Panc1 (cell line): ENCODE measurements at regions not wholly inside any gene's neighbourhood (a gene's known extent, or its start where the extent isn't known, plus 50 kb on each side); places are given as distances from the start of the nearest gene placed in this dataset.

ENCODE experiments used
- CTCF ChIP-seq: fragments of 450-650 bp; IDR thresholded peaks from 2 replicates; pipeline ENCODE4 v1.5.1; 2017; ENCODE audit warnings: mild to moderate bottlenecking
- POLR2AphosphoS5 ChIP-seq: IDR thresholded peaks from 2 replicates; pipeline ENCODE4 v1.6.1; 2012; ENCODE audit warnings: mild to moderate bottlenecking, low read depth, low read length, moderate library complexity
- SIN3A ChIP-seq: IDR thresholded peaks from 2 replicates; pipeline ENCODE4 v1.6.1; 2012; ENCODE audit warnings: low read depth, mild to moderate bottlenecking, low read length, moderate library complexity, borderline replicate concordance; ENCODE audit not compliant: insufficient read depth
- TF ChIP-seq, protein P1 (sequence below), 2 experiments: IDR thresholded peaks; 2 replicates each; pipeline ENCODE4 v1.6.1; 2011 to 2012; ENCODE audit warnings: low read depth in 2 of 2, control low read depth in 1 of 2, low read length in 1 of 2, mild to moderate bottlenecking in 1 of 2, moderate library complexity in 1 of 2; ENCODE audit not compliant: insufficient read depth in 1 of 2

GRCh38 chr3:176953106-176954060, 243.9 kb downstream of the TBL1XR1 start:
- no peak for TF ChIP-seq SIN3A
- no peak for TF ChIP-seq CTCF
- TF ChIP-seq, protein P1, sequence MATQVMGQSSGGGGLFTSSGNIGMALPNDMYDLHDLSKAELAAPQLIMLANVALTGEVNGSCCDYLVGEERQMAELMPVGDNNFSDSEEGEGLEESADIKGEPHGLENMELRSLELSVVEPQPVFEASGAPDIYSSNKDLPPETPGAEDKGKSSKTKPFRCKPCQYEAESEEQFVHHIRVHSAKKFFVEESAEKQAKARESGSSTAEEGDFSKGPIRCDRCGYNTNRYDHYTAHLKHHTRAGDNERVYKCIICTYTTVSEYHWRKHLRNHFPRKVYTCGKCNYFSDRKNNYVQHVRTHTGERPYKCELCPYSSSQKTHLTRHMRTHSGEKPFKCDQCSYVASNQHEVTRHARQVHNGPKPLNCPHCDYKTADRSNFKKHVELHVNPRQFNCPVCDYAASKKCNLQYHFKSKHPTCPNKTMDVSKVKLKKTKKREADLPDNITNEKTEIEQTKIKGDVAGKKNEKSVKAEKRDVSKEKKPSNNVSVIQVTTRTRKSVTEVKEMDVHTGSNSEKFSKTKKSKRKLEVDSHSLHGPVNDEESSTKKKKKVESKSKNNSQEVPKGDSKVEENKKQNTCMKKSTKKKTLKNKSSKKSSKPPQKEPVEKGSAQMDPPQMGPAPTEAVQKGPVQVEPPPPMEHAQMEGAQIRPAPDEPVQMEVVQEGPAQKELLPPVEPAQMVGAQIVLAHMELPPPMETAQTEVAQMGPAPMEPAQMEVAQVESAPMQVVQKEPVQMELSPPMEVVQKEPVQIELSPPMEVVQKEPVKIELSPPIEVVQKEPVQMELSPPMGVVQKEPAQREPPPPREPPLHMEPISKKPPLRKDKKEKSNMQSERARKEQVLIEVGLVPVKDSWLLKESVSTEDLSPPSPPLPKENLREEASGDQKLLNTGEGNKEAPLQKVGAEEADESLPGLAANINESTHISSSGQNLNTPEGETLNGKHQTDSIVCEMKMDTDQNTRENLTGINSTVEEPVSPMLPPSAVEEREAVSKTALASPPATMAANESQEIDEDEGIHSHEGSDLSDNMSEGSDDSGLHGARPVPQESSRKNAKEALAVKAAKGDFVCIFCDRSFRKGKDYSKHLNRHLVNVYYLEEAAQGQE (IDR thresholded peaks at IDR 0.05; ENCODE audit: insufficient read depth in 1 of 2, low read depth in 2 of 2, low read length in 1 of 2) = no peak
- TF ChIP-seq POLR2AphosphoS5 = no peak
